GM21528 (cell line): ENCODE measurements at regions not wholly inside any gene's neighbourhood (a gene's known extent, or its start where the extent isn't known, plus 50 kb on each side); places are given as distances from the start of the nearest gene placed in this dataset.

Experiments
- ATAC-seq: cut with Tn5 transposase; IDR thresholded peaks from one replicate; pipeline ENCODE4 v1.9.1; 2021; ENCODE audit warnings: mild to moderate bottlenecking, moderate library complexity; ENCODE audit not compliant: unreplicated experiment, low FRiP score

GRCh38 chr20:52787216-52787615 lies 184.9 kb upstream of the TSHZ2 start:
- no peak for ATAC-seq

GRCh38 chr20:52785679-52786078 lies 186.5 kb upstream of the TSHZ2 start:
- ATAC-seq = no peak

DNA sequence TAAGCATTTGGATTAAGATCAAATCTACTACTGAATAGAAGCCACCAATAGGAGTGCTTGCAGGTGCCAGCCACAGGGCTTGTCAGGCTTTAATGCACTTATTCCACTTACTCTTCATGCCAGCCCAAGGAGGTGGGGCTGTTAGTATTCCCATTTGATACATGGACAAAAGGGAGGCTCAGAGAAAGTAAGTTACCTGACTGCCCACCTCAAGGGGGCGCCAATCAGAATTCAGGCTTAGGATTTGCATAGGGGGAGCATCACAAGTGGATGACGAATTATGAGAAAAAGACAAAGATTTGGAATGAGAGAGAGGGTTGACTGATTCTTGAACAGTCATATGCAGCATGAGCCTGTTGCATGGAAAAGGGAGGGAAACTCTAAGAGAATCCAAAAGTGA lies 188.4 kb upstream of the TSHZ2 start:
- no peak for ATAC-seq

DNA sequence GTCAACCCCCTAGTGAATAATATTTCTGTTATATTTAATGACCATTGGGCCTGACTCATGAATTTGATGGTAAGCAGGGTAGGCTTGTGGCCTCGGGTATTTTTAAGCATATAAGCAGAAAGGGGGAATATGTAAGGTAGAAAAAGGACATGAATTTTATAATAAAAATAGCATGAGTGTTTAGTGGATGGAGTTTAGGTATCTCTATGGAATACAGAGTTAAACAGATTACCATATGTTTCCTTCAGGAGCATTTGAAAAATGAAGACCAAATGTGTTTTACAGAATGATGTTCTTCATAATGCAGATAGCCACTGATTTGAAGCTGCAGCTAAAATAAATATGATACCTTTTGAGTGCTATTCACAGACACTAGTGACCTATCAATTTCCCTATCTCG lies 191.7 kb upstream of the TSHZ2 start:
- no peak for ATAC-seq

DNA sequence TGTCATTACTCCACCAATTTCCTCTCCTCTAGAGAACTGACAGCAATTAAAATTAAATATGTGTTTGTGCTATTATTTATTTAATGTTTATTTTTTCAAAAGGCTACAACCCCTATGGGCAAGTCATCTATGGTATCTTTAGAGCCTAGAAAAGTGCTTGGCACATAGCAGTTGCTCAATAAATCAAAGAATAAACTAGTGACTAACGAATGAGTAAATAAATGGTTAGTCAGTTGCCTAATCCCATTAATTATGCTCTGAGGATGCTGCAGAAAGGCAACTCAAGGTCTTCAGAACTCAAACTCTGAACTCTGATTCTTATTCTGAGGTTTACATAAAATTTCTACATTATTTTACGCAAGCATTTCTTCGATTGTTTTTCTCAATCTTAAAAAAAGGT lies 193.0 kb upstream of the TSHZ2 start:
- ATAC-seq = no peak

DNA sequence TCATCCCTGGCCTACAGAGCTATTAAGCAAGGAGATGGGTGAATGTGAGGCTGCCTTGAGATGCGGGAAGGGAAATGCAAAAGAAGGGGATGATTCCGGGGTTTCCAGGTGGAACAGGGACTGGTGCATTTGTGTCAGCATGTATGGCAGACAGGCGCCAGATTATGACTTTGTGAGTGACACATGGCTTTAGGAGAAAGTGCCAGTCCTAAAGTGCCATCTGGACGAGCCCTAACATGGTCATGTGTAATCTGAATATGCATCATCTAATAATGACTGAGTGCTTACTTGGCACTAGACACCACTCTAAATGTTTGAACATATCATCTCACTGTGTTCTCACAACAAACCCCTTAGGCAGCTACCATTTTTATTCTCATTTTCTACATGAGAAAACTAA lies 195.0 kb upstream of the TSHZ2 start:
- ATAC-seq = no peak

GRCh38 chr20:52775786-52776185 lies 196.4 kb upstream of the TSHZ2 start:
- ATAC-seq = no peak

DNA sequence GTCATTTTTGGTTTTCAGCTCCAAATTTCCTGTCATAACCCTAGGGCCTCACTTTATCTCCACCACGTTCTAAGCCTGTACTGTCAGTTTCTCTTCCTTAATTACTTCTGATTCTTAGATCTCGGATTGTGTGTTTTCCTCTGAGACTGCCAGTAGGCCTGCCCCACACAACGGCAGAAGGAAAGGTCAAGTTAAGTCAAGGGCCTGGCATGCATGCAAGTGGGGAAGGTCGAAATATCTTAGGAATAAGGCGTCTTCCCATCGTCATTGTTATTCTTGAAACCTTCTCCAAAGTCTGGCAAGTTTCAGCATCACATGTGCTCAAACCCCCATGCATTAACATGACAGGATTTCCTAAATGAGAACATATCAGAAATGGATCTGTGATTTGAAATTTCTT lies 203.5 kb upstream of the TSHZ2 start:
- no peak for ATAC-seq

GRCh38 chr20:52766645-52767435 lies 205.3 kb upstream of the TSHZ2 start:
- ATAC-seq = no peak

DNA sequence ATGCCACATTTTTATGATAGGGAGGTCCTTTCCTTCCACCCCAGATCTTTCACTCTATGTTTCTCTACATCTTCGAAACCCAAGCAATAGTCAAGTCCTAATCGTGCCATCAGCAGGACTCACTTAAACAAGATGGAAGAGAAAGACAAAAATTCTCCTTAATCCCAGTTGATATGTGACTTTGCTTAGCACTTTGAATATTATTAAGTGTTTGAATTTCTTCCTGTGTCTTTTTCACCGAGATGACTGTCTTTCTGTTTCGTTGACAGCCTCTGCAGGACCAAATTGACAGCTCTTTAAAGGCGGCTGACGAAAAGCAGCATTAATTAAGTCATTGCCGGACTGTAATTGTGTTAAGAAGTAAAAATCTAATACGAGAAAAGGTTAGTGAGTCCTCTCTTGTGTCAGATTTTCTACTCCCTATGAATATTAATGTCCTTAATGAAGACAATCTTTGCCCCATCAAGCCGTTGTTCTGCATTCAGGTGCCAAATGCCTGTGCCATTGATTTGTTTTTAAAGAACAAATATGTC lies 208.8 kb upstream of the TSHZ2 start:
- no peak for ATAC-seq

DNA sequence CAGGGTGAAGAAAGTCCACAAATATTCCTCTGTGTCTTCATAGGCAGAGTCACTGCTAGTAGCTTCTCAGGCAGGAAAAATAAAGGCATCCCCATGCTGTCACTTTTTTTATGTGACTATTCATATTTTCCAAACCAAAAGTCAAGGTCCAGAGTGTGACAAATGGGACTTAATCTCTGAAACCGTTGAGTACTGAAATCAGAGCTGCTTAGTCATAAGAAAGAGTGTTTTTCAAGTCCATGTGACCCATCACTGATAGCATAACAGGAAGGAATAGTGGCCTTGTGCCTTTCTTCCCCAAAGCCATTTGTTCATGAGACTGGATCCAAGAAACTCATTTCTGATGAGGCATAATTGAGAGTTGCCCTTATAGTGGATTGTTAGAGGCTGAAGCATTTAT lies 210.3 kb upstream of the TSHZ2 start:
- ATAC-seq = no peak

DNA sequence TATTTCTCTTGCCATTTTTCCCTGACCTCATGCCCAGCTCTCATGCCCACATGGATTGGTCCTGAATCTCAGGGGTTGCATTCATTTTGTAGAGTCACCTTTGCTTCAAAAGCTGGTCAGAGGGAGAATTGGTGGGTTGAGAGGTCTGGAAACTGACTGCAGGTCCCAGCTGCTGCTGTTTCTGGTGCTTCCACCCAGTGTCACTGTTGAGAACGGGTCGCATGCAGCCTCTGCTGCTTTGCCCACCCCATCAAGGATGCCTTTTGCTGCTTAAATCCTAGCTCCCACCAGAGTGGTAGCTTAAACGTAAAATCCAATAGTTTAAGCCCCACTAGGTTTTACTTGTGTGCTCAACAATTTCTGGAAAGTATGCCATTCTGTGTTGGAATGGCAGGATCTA lies 211.4 kb upstream of the TSHZ2 start:
- no peak for ATAC-seq

GRCh38 chr20:52757411-52757810 lies 214.7 kb upstream of the TSHZ2 start:
- no peak for ATAC-seq

- ATAC-seq = no peak
Measured at GRCh38 chr20:52755744-52756143, 216.4 kb upstream of the TSHZ2 start.

DNA sequence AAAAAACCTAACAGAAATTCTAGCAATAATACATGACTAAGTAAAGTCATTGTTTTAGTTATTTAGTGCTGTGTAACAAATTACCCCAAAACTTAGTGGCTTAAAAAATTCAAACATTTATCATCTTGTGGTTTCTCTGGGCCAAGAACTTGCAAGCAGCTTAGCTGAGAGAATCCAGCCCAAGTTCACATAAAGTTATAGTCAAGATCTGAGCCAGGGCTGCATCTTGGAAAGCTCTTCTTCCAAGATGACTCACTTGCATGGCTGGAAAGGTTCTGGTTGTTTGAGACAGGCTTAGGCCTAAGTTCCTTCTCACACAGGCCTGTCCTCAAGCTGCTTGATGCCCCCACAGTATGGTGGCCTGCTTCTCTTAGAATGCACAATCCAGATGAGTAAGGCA lies 217.8 kb upstream of the TSHZ2 start:
- ATAC-seq = no peak

GRCh38 chr20:52752023-52752422 lies 220.1 kb upstream of the TSHZ2 start:
- no peak for ATAC-seq

GRCh38 chr20:52751571-52751970 lies 220.6 kb upstream of the TSHZ2 start:
- no peak for ATAC-seq

- ATAC-seq = no peak
Measured at GRCh38 chr20:52749938-52750337, 222.2 kb upstream of the TSHZ2 start.

GRCh38 chr20:52748990-52749389 lies 223.2 kb upstream of the TSHZ2 start:
- no peak for ATAC-seq

- ATAC-seq = no peak
Measured at GRCh38 chr20:52748285-52748932, 223.7 kb upstream of the TSHZ2 start.

DNA sequence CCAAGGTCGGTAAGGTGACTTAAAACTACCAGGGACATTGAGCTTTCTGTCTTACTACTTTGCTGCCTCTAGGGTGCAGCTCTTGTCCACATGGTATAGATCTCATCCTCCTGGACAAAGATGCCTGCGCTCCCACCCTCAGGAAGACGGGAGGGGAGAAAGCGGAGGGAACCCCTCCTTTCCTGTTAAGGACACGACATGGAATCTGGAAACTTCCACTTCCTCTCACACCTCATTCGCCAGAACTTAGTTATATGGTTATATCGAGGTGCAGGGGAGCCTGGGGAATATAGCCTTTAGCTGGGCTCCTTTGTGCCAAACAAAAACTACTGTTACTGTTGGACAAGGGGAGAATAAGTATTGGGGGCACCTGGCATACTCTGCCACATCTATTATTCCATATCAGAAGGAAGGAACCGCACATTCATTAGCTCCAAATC lies 224.3 kb upstream of the TSHZ2 start:
- ATAC-seq = no peak

- no peak for ATAC-seq
Measured at GRCh38 chr20:52746770-52747169, 225.4 kb upstream of the TSHZ2 start.
